SW 1271 (cell line): ENCODE measurements at regions not wholly inside any gene's neighbourhood (a gene's known extent, or its start where the extent isn't known, plus 50 kb on each side); places are given as distances from the start of the nearest gene placed in this dataset.
"Not testable (repeated sequence)": the region's sequence is repeated elsewhere in the genome, so short reads cannot be mapped to it uniquely, and the experiment has no call there.

Experiments used
- DNase-seq, 2 experiments: peaks; one replicate each; lab custom pipeline; 2025; lab: John Stamatoyannopoulos, UW

- DNase-seq = no peak
These were observed 54.7 kb upstream of the NRIP1 start for GRCh38 chr21:15119486-15119885.

- no peak for DNase-seq
These were observed 56.4 kb upstream of the NRIP1 start for GRCh38 chr21:15121097-15121654.

- DNase-seq = no peak
These were observed 56.9 kb upstream of the NRIP1 start for GRCh38 chr21:15121655-15122120.

- no peak for DNase-seq
These were observed 57.4 kb upstream of the NRIP1 start for GRCh38 chr21:15122241-15122640.

- no peak for DNase-seq
These were observed 59.9 kb upstream of the NRIP1 start for GRCh38 chr21:15124731-15125130.

GRCh38 chr21:15126948-15127347, 62.1 kb upstream of the NRIP1 start:
- no peak for DNase-seq

- no peak for DNase-seq
These were observed 62.6 kb upstream of the NRIP1 start for GRCh38 chr21:15127437-15127836.

GRCh38 chr21:15128267-15128666, 63.5 kb upstream of the NRIP1 start:
- no peak for DNase-seq

GRCh38 chr21:15128714-15129113, 63.9 kb upstream of the NRIP1 start:
- DNase-seq = not testable (repeated sequence)

GRCh38 chr21:15130326-15130725, 65.5 kb upstream of the NRIP1 start:
- DNase-seq = no peak

- DNase-seq = no peak
These were observed 66.0 kb upstream of the NRIP1 start for GRCh38 chr21:15130751-15131150.

GRCh38 chr21:15132781-15133180, 68.0 kb upstream of the NRIP1 start:
- DNase-seq = no peak

- no peak for DNase-seq
These were observed 70.1 kb upstream of the NRIP1 start for GRCh38 chr21:15134701-15135470.

- no peak for DNase-seq
These were observed 71.2 kb upstream of the NRIP1 start for GRCh38 chr21:15135867-15136629.

- DNase-seq = no peak
These were observed 73.7 kb upstream of the NRIP1 start for GRCh38 chr21:15138490-15138889.

GRCh38 chr21:15139898-15140297, 75.1 kb upstream of the NRIP1 start:
- DNase-seq = no peak

GRCh38 chr21:15140321-15141019, 75.7 kb upstream of the NRIP1 start:
- DNase-seq = no peak

GRCh38 chr21:15141261-15141970, 76.6 kb upstream of the NRIP1 start:
- DNase-seq = no peak

- no peak for DNase-seq
These were observed 79.2 kb upstream of the NRIP1 start for GRCh38 chr21:15144026-15144425.

GRCh38 chr21:15148437-15148836, 83.6 kb upstream of the NRIP1 start:
- no peak for DNase-seq

GRCh38 chr21:15149600-15150224, 84.9 kb upstream of the NRIP1 start:
- DNase-seq = no peak
